ENCODE measurements at regions not wholly inside any gene's neighbourhood (a gene's known extent, or its start where the extent isn't known, plus 50 kb on each side); places are given as distances from the start of the nearest gene placed in this dataset.

- no peak for DNase-seq
Measured at GRCh38 chr12:61860451-61860850, 399.8 kb upstream of the USP15 start.

GRCh38 chr12:61862986-61863385, 397.2 kb upstream of the USP15 start:
- DNase-seq: no peak

- no peak for DNase-seq
Measured at GRCh38 chr12:61863811-61864210, 396.4 kb upstream of the USP15 start.

GRCh38 chr12:61869796-61870195, 390.4 kb upstream of the USP15 start:
- no peak for DNase-seq

DNA sequence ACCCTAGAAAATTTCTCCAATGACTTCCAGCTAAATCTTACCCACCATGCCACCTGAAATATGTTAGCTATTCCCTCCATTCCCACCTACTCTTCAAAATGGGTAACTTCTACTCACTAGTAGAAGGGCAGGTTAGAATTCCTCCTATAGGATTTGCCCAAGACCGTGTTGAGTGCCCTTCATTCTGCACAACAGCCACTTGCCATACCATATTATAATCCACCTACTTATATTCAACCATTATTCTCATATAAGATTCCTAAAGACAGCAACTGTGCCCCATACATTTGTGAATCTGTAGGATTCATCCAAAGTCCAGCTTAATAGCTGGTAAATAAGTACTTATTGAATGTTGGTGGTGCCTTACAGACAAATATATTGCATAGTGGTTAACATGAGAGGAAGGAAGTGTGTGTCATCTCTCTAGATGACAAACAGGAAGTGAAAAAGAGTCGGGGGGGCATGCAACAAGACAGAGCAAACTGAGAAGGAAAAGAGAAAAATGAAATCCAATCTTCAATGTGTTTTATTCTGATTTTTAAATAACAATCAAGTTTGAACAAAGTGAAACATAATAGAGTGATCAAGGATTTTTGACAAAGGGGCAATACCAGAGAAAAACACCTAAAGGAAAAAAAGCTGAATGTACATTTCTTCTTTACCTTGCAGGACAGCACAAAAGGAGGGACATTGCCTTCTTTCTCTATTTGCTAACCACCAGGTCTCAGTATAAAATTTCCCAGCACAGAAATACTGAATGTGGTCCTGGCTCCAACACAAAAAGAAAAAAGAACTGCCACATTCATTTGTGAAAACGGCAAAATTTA, 389.3 kb upstream of the USP15 start:
- no peak for DNase-seq

DNA sequence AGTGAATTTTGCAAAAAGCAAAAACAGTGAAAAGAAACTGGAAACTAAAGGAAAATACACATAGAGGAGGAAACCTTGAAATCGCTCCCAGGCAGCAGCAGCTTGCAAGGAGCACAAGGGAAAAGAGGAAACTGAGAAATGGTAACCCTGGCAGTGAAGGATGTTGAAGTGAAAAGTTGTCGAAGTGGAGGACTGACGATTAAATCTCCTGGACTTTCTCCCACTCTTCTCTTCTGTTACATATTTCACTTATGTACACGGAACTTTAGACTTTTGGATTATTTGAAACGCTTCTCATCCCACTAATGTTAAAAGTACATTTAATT, 388.8 kb upstream of the USP15 start:
- no peak for DNase-seq

- DNase-seq: no peak
Measured at GRCh38 chr12:61879229-61879628, 381.0 kb upstream of the USP15 start.

- no peak for DNase-seq
Measured at GRCh38 chr12:61880186-61880585, 380.0 kb upstream of the USP15 start.

DNA sequence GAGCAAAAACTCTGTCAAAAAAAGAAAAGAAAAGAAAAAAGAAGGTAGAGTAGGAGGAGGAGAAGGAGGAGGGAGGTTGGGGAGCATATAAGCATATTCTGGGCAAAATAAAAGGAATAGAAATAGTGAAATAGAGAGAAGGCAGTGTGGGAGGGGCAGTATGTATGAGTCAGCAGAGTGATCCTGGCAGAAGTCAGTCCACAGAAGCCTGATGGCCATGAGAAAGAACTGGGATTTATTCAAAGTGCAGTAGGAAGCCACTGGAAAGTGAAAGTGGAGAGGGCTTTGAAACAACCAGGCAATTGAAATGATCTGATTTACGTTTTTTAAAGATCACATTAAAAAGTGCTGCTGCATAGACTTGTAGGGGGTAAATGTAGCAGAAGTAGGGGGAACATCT, 368.6 kb upstream of the USP15 start:
- DNase-seq: no peak

DNA sequence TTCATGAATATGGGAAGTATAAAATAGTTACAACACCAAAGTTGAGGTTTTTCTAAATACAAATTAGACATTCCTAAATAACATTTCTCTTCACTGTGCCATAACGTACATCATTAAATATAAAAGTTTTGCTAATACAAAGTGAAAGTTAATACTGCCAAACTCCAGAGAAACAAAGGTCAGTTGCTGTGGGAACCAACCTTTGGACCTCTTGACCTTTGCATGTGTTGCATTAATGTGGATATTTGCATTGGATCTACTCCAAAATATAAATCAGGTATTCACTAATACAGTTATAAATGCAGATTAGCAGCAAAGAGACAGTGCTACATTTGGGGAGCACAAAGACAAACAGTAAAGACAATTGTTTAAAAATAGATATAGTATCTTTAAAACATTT, 366.0 kb upstream of the USP15 start:
- no peak for DNase-seq

GRCh38 chr12:61896436-61896835, 363.8 kb upstream of the USP15 start:
- DNase-seq: no peak

DNA sequence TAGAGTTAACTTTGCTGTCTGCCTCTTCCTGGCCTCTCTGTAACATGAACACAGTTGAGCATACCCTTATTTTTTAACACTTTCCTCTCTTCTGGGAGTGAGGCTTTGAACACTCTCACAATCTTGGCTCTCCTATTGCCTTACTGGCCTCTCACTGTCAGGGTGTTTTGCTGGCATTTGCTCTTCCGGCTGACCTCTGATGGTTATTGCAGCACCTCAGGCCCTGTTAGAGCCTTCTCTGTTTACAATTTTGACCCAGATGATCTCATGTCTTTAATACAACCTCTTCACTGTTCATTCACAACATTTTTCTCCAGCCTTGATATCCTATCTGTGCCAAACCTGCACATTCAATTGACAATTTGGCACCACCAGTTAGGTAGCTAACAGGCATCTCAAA, 357.8 kb upstream of the USP15 start:
- no peak for DNase-seq

GRCh38 chr12:61911113-61911512, 349.1 kb upstream of the USP15 start:
- no peak for DNase-seq

DNA sequence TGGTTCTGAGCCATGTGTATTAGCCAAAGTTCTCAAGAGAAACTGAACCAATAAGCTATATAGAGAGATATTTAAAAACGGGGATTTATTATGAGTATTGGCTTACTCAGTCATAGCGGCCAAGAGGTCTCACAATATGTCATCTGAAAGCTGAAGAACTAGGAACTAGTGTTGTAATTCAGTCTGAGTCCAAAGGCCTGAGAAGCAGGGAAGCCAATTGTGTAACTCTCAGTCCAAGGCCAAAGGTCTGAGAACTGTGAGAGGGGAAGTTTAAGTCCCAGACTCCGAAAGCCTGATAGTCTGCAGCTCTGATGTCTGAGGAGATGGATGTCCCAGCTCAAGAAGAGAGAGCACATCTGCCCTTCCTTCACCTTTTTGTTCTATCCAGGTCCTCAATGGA, 344.8 kb upstream of the USP15 start:
- no peak for DNase-seq

DNA sequence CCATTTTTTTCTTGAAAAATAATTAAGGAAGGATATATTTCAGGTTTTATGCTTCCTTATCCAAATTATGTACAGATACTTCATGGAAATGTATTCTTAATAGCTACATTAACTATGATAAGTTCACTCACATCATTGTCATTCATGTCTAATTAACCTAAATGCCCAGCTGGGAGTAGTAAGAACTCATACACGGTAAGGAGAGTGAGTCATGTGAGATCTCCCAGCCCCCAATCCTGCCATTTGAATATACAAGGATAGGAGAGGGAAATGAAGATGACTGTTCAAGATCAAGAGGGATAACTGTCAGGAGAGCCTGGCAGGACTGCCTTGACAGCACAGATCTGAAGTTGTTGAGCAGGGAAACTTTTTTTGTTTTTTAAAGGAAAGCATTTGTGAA, 343.4 kb upstream of the USP15 start:
- DNase-seq: no peak

DNA sequence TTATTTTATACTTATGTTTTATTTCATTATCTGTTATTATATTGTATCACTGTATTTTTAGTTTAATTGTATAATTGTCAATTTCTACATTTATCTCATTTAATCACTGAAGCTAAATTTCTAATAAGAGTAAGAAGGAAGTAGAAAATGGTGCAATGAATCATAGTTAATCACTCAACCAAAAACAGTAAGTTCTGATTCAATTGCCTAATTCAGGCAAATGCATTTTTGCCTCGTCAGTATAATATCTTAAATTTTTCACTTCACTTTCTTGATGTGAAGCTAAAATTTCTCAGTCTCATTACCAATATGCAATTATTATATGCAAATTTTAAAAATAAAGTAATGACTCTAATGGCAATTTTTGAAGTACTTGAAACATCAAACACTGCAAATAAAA, 340.5 kb upstream of the USP15 start:
- DNase-seq: no peak

DNA sequence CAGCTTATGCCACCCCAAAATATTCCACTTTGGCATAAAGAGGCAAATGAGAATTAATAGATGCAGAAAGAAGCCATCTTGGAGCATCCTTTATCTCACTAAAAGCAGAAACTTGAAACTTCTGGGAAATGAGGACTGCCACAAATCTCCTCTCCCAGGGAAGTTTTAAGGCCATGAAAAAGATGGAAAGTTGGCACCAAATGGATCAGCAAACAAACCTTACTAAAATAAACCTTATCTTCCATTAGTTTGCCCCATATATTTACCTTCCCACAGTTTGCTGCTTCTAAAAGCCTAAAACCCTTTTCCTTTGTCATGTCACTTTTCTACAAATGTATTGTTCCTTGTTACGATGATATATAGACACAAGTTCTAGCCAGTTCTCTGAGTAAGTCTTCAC, 340.0 kb upstream of the USP15 start:
- DNase-seq: no peak

DNA sequence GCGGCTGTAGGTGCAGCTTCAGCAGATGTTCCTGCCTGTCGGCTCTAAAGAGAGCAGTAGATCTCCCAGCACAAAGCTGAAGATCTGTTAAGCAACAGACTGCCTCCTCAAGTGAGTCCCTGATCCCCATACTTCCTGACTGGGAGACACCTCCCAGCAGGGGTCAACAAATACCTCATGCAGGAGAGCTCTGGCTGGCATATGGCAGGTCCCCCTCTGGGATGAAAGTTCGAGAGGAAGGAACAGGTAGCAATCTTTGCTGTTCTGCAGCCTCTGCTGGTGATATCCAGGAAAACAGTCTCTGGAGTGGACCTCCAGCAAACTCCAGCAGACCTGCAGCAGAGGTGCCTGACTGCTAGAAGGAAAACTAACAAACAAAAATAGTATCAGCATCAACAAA, 337.1 kb upstream of the USP15 start:
- no peak for DNase-seq

GRCh38 chr12:61934564-61934963, 325.6 kb upstream of the USP15 start:
- no peak for DNase-seq

DNA sequence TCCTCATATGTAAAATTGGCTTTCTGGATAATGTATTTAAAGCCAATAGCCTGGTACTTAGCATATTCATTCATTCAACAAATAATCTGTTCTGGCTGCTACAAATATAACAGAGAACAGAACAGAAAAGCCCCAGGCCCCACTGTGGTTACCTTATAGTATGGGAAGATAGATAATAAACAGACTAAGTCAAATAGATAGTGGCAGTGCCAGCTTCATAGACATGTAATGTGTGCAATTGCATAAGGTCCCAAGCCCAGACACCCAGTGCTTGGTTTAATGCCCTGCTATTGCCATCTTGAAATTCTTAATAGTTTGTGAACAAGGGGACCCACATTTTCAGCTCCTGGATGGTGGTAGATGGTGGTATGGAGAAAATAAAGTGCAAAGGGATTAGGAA, 320.2 kb upstream of the USP15 start:
- no peak for DNase-seq

- no peak for DNase-seq
Measured at GRCh38 chr12:61956545-61956944, 303.7 kb upstream of the USP15 start.

- DNase-seq: no peak
Measured at GRCh38 chr12:61974461-61974860, 285.7 kb upstream of the USP15 start.

DNA sequence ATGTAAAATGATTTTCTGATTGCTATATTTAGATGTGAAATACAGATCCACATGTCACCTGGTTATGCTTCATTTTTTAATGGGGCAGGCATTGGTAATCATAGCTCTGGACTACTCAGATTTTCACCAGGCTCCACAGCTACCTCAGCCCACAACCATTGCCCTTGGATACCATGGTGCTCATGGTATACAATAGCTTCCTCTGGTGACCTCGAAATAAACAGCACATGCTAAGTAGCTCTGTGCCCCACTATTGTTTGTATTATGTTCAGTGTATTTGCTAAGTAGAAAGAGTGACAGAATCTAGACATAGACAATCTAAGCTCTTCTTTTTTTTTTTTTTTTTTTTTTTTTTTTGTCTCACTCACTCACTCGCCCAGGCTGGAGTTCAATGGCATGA, 274.4 kb upstream of the USP15 start:
- no peak for DNase-seq

DNA sequence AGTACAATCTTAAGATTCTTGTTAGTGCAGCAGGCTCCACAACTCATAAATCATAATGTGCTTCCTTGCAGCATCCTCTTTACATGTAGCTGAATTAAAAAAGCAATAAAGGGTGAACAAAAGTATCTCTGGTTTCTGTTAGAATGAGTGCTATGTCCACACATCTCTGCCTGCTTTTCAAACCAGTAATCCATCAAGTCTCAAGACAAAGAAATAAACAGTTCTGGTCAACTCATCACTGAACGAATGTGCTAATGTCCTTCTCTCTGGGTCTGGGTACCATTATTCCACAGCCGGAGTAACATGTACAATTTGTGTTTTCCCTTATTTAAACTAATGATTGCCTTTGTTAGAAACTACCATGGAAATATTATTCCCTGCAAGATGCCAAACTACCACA, 273.0 kb upstream of the USP15 start:
- no peak for DNase-seq

- DNase-seq: no peak
Measured at GRCh38 chr12:61991661-61992060, 268.5 kb upstream of the USP15 start.

Measured in NCI-H2171 treated with DMSO at 0.1 percent for 48 hours (cell line).